Left lung (tissue), 4 donors: ENCODE measurements at regions not wholly inside any gene's neighbourhood (a gene's known extent, or its start where the extent isn't known, plus 50 kb on each side); places are given as distances from the start of the nearest gene placed in this dataset.

Experiments used
- ATAC-seq: fragments of 200-7000 bp; cut with Tn5 transposase; one replicate; pipeline ENCODE4 v1.9.1; 2020; ENCODE audit warnings: moderate library complexity
- DNase-seq, 4 donors: peaks; one replicate each; pipeline ENCODE4 v3.0.0-alpha.2; 2013 to 2020
- H3K27ac ChIP-seq, 2 donors: fragments of 200-600 bp; sonication (generic) in 1 of 2; one replicate each; pipeline versions ENCODE4 v1.5.0 to v1.8.0; 2020 to 2021
- H3K27me3 ChIP-seq, 2 donors: fragments of 200-600 bp; sonication (generic) in 1 of 2; one replicate each; pipeline versions ENCODE4 v1.5.0 to v1.8.0; 2020 to 2021
- H3K36me3 ChIP-seq, 2 donors: fragments of 200-600 bp; sonication (generic) in 1 of 2; one replicate each; pipeline versions ENCODE4 v1.5.0 to v1.8.0; 2020 to 2021
- H3K4me1 ChIP-seq, 2 donors: fragments of 200-600 bp; one replicate each; pipeline ENCODE4 v1.8.0; 2021
- H3K4me3 ChIP-seq, 2 donors: fragments of 200-600 bp; sonication (generic) in 1 of 2; one replicate each; pipeline versions ENCODE4 v1.5.0 to v1.8.0; 2020 to 2021; ENCODE audit warnings: mild to moderate bottlenecking in 1 of 2
- H3K9me3 ChIP-seq, 2 donors: fragments of 200-600 bp; sonication (generic) in 1 of 2; one replicate each; pipeline versions ENCODE4 v1.5.0 to v1.8.0; 2020 to 2021
- intact Hi-C, 2 donors: fragments of 100-400 bp; cut with DNase I; formaldehyde crosslinking; loops; one replicate each; pipeline versions ENCODE4 v1.11.2 to v1.14.2; 2022
- TF ChIP-seq, protein P1 (sequence below), 2 donors: fragments of 200-600 bp; sonication (generic) in 1 of 2; IDR thresholded peaks; one replicate each; pipeline versions ENCODE4 v1.5.0 to v1.8.0; 2021; ENCODE audit warnings: antibody characterized with exemption in 2 of 2
- donor health status: DM: no; HTN: yes; CAD: no.
- donor health status: DM: no; HTN: no; CAD: no.

- Histone ChIP-seq H3K4me3 (no peak overlapping the region), H3K27ac (no peak overlapping the region), H3K9me3 (no peaks in the 10 kb centered on the region), H3K4me1 (no peaks in the 10 kb centered on the region), H3K27me3 (no peaks in the 10 kb centered on the region), H3K36me3 (peaks cover 0 to 96% of the 10 kb centered on the region in 2 donors)
- DNase-seq (no peak), ATAC-seq (no peak)
- intact Hi-C loops: no loop called here
- TF ChIP-seq, protein P1, sequence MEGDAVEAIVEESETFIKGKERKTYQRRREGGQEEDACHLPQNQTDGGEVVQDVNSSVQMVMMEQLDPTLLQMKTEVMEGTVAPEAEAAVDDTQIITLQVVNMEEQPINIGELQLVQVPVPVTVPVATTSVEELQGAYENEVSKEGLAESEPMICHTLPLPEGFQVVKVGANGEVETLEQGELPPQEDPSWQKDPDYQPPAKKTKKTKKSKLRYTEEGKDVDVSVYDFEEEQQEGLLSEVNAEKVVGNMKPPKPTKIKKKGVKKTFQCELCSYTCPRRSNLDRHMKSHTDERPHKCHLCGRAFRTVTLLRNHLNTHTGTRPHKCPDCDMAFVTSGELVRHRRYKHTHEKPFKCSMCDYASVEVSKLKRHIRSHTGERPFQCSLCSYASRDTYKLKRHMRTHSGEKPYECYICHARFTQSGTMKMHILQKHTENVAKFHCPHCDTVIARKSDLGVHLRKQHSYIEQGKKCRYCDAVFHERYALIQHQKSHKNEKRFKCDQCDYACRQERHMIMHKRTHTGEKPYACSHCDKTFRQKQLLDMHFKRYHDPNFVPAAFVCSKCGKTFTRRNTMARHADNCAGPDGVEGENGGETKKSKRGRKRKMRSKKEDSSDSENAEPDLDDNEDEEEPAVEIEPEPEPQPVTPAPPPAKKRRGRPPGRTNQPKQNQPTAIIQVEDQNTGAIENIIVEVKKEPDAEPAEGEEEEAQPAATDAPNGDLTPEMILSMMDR (IDR thresholded peaks at IDR 0.05): no peak
Observed at GRCh38 chr14:71734885-71735284, 197.3 kb upstream of the RGS6 start.

DNA sequence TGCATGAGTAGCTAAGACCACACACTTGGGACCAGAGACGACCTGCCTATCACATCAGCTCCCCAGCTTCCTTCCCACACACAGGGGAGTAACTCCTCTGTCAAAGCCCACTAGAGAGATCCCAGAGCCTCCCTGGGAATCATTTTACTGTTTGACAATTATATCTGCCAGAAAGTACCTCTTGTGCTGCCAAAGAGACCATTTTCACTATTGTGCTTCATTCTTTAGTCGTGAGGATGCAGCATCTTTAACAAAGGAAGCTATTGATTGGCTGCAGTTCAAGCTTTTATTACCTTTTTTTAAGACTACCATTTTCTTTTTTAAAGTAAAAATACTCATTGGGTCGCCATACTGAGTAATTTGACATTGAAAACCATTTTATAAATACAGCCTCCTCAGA, 194.5 kb upstream of the RGS6 start:
- TF ChIP-seq, protein P1 (IDR thresholded peaks at IDR 0.05): no peak
- H3K27me3 ChIP-seq: no peaks in the 10 kb centered on the region
- no peaks in the 10 kb centered on the region for H3K4me1 ChIP-seq
- ATAC-seq (no peak), DNase-seq (no peak)
- no peak overlapping the region for H3K4me3 ChIP-seq
- no peaks in the 10 kb centered on the region for H3K9me3 ChIP-seq
- H3K27ac ChIP-seq: no peak overlapping the region
- intact Hi-C loops: no loop called here
- peaks cover 0 to 67% of the 10 kb centered on the region in 2 donors for H3K36me3 ChIP-seq

DNA sequence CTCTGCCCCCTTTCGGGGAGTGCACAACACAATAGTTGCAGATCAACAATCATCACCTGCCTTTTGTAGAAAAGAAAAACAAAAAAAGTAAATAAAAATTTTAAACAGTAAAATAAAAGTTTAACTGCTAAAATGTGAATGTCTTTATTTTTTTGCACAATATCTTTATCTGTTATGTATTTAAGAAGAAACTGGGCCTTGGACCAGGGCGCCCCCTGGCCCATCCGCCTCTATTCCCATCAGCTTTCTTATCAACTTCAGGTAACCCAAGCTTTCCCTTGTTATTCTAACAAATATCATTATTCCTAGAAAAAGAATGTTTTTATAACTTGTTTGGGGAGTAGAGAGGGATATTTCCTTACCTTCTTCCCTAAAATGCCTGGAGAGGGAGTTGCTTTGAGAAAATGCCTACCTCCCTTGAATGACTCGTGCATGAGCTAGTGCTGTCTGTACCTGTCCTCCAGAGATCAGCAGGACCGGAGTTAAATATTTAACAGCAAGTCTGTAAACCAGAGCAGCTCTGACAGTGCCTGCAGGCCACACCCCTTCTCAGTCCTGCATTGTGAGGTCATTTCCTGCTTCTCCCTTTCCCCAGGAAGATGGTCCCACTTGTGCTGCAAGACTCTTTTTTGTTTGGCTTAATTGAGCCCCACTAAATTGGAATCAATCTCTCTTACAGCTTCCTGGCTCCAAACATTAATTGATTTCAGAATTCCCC, 192.8 kb upstream of the RGS6 start:
- no peak overlapping the region for H3K4me3 ChIP-seq
- H3K9me3 ChIP-seq: no peaks in the 10 kb centered on the region
- no peaks in the 10 kb centered on the region for H3K4me1 ChIP-seq
- TF ChIP-seq, protein P1 (IDR thresholded peaks at IDR 0.05): no peak
- H3K27me3 ChIP-seq: no peaks in the 10 kb centered on the region
- ATAC-seq: peak; percentile 60
- peaks cover 0 to 50% of the 10 kb centered on the region in 2 donors for H3K36me3 ChIP-seq
- intact Hi-C loops: no loop called here
- H3K27ac ChIP-seq: no peak overlapping the region
- DNase-seq: peak in 1 of 4 donors; percentile 33

GRCh38 chr14:71741241-71741640, 191.0 kb upstream of the RGS6 start:
- TF ChIP-seq, protein P1 (IDR thresholded peaks at IDR 0.05): no peak
- intact Hi-C loops: no loop called here
- H3K4me3 ChIP-seq: no peak overlapping the region
- H3K36me3 ChIP-seq: peaks cover 0 to 32% of the 10 kb centered on the region in 2 donors
- no peak for ATAC-seq
- H3K4me1 ChIP-seq: no peaks in the 10 kb centered on the region
- H3K9me3 ChIP-seq: no peaks in the 10 kb centered on the region
- DNase-seq: no peak
- no peaks in the 10 kb centered on the region for H3K27me3 ChIP-seq
- no peak overlapping the region for H3K27ac ChIP-seq

DNA sequence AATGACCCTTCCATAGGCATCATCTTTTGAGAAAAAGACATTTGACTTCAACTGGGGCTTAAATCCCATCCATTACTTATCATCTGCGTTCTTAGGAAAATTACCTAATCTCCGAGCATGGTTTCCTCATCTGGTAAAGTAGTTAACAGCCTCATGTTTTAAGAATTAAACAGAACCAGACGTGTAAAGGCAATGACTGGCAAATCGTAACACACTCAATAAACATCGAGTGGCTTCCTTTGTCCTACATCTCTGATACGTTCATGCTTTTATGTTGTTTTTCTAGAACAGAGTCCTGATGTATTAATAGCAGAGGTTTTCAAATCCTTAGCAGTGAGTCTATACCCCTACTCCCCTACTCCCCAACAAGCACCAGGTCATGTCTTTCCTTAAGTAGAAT, 189.7 kb upstream of the RGS6 start:
- no peaks in the 10 kb centered on the region for H3K27me3 ChIP-seq
- TF ChIP-seq, protein P1 (IDR thresholded peaks at IDR 0.05): no peak
- H3K9me3 ChIP-seq: peaks cover 0 to 2% of the 10 kb centered on the region in 2 donors
- DNase-seq (no peak), ATAC-seq (no peak)
- peaks cover 0 to 20% of the 10 kb centered on the region in 2 donors for H3K36me3 ChIP-seq
- H3K4me3 ChIP-seq: no peak overlapping the region
- H3K4me1 ChIP-seq: no peaks in the 10 kb centered on the region
- intact Hi-C loops: no loop called here
- H3K27ac ChIP-seq: no peak overlapping the region
